ENCODE measurements at regions not wholly inside any gene's neighbourhood (a gene's known extent, or its start where the extent isn't known, plus 50 kb on each side); places are given as distances from the start of the nearest gene placed in this dataset.

- no peak for DNase-seq
- 75 to 80% methylated on average over 3 of the region's 3 CpGs for WGBS, 2 donors
Measured at GRCh38 chr2:83113953-83114352, 1345.1 kb downstream of the SUCLG1 start.

DNA sequence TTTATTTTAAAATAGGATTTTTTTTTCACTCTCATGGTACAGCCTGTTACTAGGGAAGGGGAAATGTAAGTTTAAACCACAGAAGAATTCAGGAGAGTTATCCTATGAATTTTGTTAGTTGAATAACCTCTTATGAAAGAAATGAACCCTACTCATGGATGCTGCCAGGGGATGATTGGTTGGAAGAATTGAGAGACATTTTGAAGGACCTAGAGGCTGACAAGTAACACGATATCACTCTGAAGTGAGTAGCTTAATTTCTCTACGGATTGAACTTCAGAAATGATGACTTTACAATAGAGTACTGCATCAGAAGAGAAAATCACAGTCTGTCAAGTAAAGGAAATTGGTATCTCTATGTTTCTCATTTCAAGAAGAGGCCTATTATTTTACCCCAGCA, 1346.2 kb downstream of the SUCLG1 start:
- intact Hi-C loops (cut with DNase I) = no loop called here
- Histone ChIP-seq H3K4me1 (no peaks in the 10 kb centered on the region), H3K36me3 (replicated peaks in 1 of 2; ENCODE audit: insufficient read depth in 1 of 2, low read depth in 2 of 2) (no peaks in the 10 kb centered on the region), H3K27ac (no peak overlapping the region), H3K27me3 (no peaks in the 10 kb centered on the region), H3K4me3 (no peak overlapping the region), H3K9me3 (no peaks in the 10 kb centered on the region)
- DNase-seq = no peak
- no peak for ATAC-seq
- TF ChIP-seq CTCF (IDR thresholded peaks at IDR 0.05) (no peak), POLR2A (IDR thresholded peaks at IDR 0.05) (no peak)
- 49 to 71% methylated on average over 2 of the region's 2 CpGs for WGBS, 2 donors

More at GRCh38 chr2:83113953-83114352, 1345.1 kb downstream of the SUCLG1 start:
- no peaks in the 10 kb centered on the region for H3K4me1 ChIP-seq
- no peak overlapping the region for H3K27ac ChIP-seq
- H3K27me3 ChIP-seq = no peaks in the 10 kb centered on the region
- intact Hi-C loops (cut with DNase I) = no loop called here
- H3K4me3 ChIP-seq = no peak overlapping the region
- no peak for TF ChIP-seq POLR2A (IDR thresholded peaks at IDR 0.05)
- no peaks in the 10 kb centered on the region for H3K36me3 ChIP-seq (replicated peaks in 1 of 2; ENCODE audit: insufficient read depth in 1 of 2, low read depth in 2 of 2)
- no peaks in the 10 kb centered on the region for H3K9me3 ChIP-seq
- ATAC-seq = no peak

DNA sequence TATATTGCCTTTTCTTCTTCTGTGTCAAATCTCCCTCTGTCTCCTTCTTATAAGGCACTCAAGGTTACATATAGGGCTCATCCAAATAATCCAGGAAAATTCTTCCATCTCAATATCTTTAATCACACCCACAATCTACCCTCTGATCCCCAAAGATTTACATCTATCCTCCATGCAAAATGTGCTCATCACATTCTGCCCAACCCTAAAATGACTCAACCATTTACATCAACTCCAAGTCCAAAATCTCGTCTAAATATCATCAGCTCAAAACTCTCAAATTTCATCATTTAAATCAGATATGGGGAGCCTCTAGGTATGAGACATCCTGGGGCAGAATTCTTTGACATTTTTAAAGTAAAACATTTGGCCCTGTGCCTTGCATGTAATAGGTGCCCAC, 1349.8 kb downstream of the SUCLG1 start:
- DNase-seq (no peak), ATAC-seq (no peak)
- Histone ChIP-seq H3K4me3 (no peak overlapping the region), H3K36me3 (replicated peaks in 1 of 2; ENCODE audit: insufficient read depth in 1 of 2, low read depth in 2 of 2) (no peaks in the 10 kb centered on the region), H3K27ac (no peak overlapping the region), H3K27me3 (no peaks in the 10 kb centered on the region), H3K4me1 (no peaks in the 10 kb centered on the region), H3K9me3 (no peaks in the 10 kb centered on the region)
- intact Hi-C loops (cut with DNase I) = no loop called here
- WGBS, 2 donors = 48 to 50% methylated on average over 1 of the region's 1 CpG
- TF ChIP-seq CTCF (IDR thresholded peaks at IDR 0.05) = no peak
- TF ChIP-seq POLR2A (IDR thresholded peaks at IDR 0.05) = no peak

DNA sequence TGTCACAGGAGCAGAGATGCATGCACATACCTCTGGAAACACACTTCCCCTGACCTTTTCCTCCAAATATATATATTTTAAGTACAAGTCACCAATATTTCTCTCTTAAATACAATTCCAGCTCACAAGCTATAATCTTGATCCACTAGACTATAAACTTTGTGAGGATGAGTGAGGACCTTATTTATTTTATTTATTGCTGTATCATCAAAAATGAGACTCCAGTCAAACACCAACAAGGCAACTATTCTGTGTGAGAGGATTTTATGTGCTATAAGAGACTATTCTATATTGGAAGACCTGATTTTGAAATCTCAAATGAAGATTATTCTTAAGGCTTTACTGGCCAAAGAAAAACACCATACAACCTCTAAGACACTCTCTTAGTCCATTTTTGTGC, 1352.2 kb downstream of the SUCLG1 start:
- Histone ChIP-seq H3K4me1 (no peaks in the 10 kb centered on the region), H3K27me3 (no peaks in the 10 kb centered on the region), H3K4me3 (no peak overlapping the region), H3K36me3 (replicated peaks in 1 of 2; ENCODE audit: insufficient read depth in 1 of 2, low read depth in 2 of 2) (no peaks in the 10 kb centered on the region), H3K9me3 (no peaks in the 10 kb centered on the region), H3K27ac (no peak overlapping the region)
- ATAC-seq (no peak), DNase-seq (no peak)
- TF ChIP-seq POLR2A (IDR thresholded peaks at IDR 0.05) = no peak
- no peak for TF ChIP-seq CTCF (IDR thresholded peaks at IDR 0.05)
- intact Hi-C loops (cut with DNase I) = no loop called here

DNA sequence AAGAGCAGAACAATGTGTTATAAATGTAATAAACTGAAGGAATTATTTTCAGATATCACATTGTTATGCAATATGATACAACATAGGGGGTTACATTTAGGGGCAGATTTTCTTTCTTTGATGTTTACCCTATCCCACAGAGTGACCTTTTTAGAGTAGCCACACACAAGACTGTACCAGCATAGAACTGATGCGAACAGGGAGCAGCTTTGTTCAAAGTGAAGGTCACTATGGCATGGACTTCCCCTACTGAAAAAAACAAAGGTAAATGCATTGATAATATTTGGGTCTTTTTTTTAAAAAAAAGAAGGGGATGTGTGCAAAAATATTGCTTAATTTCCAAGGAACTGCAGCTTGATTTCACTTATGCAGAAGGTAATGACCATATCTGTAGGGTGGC, 1354.9 kb downstream of the SUCLG1 start:
- ATAC-seq (no peak), DNase-seq (no peak)
- no peaks in the 10 kb centered on the region for H3K4me1 ChIP-seq
- intact Hi-C loops (cut with DNase I) = no loop called here
- WGBS, 2 donors = 57 to 75% methylated on average over 1 of the region's 1 CpG
- H3K27ac ChIP-seq = no peak overlapping the region
- TF ChIP-seq CTCF (IDR thresholded peaks at IDR 0.05) = no peak
- no peak for TF ChIP-seq POLR2A (IDR thresholded peaks at IDR 0.05)
- H3K36me3 ChIP-seq (replicated peaks in 1 of 2; ENCODE audit: insufficient read depth in 1 of 2, low read depth in 2 of 2) = no peaks in the 10 kb centered on the region
- no peaks in the 10 kb centered on the region for H3K9me3 ChIP-seq
- no peak overlapping the region for H3K4me3 ChIP-seq
- no peaks in the 10 kb centered on the region for H3K27me3 ChIP-seq

All from body of pancreas (tissue), 4 donors.